Uterus (tissue), 2 donors: ENCODE measurements at regions not wholly inside any gene's neighbourhood (a gene's known extent, or its start where the extent isn't known, plus 50 kb on each side); places are given as distances from the start of the nearest gene placed in this dataset.
"Not testable (repeated sequence)": the region's sequence is repeated elsewhere in the genome, so short reads cannot be mapped to it uniquely, and the experiment has no call there.

Source experiments
- CTCF ChIP-seq, 4 experiments: fragments of 200-600 bp in 2 of 4; fragments of 450-650 bp in 2 of 4; sonication (generic) in 2 of 4; IDR thresholded peaks; one replicate each; pipeline ENCODE4 v1.5.1; 2016 to 2019; ENCODE audit warnings: antibody characterized with exemption in 4 of 4, mild to moderate bottlenecking in 2 of 4, moderate library complexity in 1 of 4
- POLR2A ChIP-seq, 2 donors: fragments of 450-650 bp; IDR thresholded peaks; one replicate each; pipeline ENCODE4 v1.6.1; 2016; ENCODE audit warnings: antibody characterized with exemption in 2 of 2, mild to moderate bottlenecking in 1 of 2, moderate library complexity in 1 of 2

- not testable (repeated sequence) for TF ChIP-seq CTCF, POLR2A (IDR thresholded peaks at IDR 0.05)
Measured at GRCh38 chr15:84360902-84361301, 125.3 kb downstream of the GOLGA6L4 start.
